ENCODE measurements at regions not wholly inside any gene's neighbourhood (a gene's known extent, or its start where the extent isn't known, plus 50 kb on each side); places are given as distances from the start of the nearest gene placed in this dataset.

- no peak for TF ChIP-seq CTCF (IDR thresholded peaks at IDR 0.05; ENCODE audit: borderline replicate concordance)
- H3K9me3 ChIP-seq (replicated peaks): no peaks in the 10 kb centered on the region
- H3K4me3 ChIP-seq: no peak overlapping the region
- no peaks in the 10 kb centered on the region for H3K27me3 ChIP-seq (ENCODE audit: low read depth)
- H3K4me1 ChIP-seq: peaks cover 8% of the 10 kb centered on the region
- intact Hi-C loops (cut with micrococcal nuclease): no loop called here
- DNase-seq: no peak
- H3K36me3 ChIP-seq: no peaks in the 10 kb centered on the region
- no peak overlapping the region for H3K27ac ChIP-seq (replicated peaks)
Observed at GRCh38 chr17:70498631-70499030, 329.3 kb downstream of the KCNJ2 start.

GRCh38 chr17:70499067-70499786 lies 329.9 kb downstream of the KCNJ2 start:
- TF ChIP-seq CTCF (IDR thresholded peaks at IDR 0.05; ENCODE audit: borderline replicate concordance): no peak
- intact Hi-C loops (cut with micrococcal nuclease): no loop called here
- Histone ChIP-seq H3K9me3 (replicated peaks) (no peaks in the 10 kb centered on the region), H3K27ac (replicated peaks) (no peak overlapping the region), H3K4me1 (peaks cover 8% of the 10 kb centered on the region), H3K27me3 (ENCODE audit: low read depth) (no peaks in the 10 kb centered on the region), H3K36me3 (no peaks in the 10 kb centered on the region), H3K4me3 (no peak overlapping the region)
- no peak for DNase-seq

- intact Hi-C loops (cut with micrococcal nuclease): no loop called here
- no peaks in the 10 kb centered on the region for H3K9me3 ChIP-seq (replicated peaks)
- TF ChIP-seq CTCF (IDR thresholded peaks at IDR 0.05; ENCODE audit: borderline replicate concordance): no peak
- H3K27ac ChIP-seq (replicated peaks): no peak overlapping the region
- no peak for DNase-seq
- no peak overlapping the region for H3K4me3 ChIP-seq
- H3K36me3 ChIP-seq: no peaks in the 10 kb centered on the region
- H3K4me1 ChIP-seq: peaks cover 8% of the 10 kb centered on the region
- H3K27me3 ChIP-seq (ENCODE audit: low read depth): no peaks in the 10 kb centered on the region
Observed at GRCh38 chr17:70503449-70503848, 334.1 kb downstream of the KCNJ2 start.

GRCh38 chr17:70510288-70510687 lies 341.0 kb downstream of the KCNJ2 start:
- H3K4me3 ChIP-seq: no peak overlapping the region
- H3K27ac ChIP-seq (replicated peaks): no peak overlapping the region
- no peaks in the 10 kb centered on the region for H3K36me3 ChIP-seq
- no peaks in the 10 kb centered on the region for H3K9me3 ChIP-seq (replicated peaks)
- TF ChIP-seq CTCF (IDR thresholded peaks at IDR 0.05; ENCODE audit: borderline replicate concordance): no peak
- no peaks in the 10 kb centered on the region for H3K27me3 ChIP-seq (ENCODE audit: low read depth)
- DNase-seq: no peak
- intact Hi-C loops (cut with micrococcal nuclease): no loop called here
- H3K4me1 ChIP-seq: no peaks in the 10 kb centered on the region

GRCh38 chr17:70517816-70518215 lies 348.5 kb downstream of the KCNJ2 start:
- no peak for TF ChIP-seq CTCF (IDR thresholded peaks at IDR 0.05; ENCODE audit: borderline replicate concordance)
- intact Hi-C loops (cut with micrococcal nuclease): no loop called here
- no peak for DNase-seq
- Histone ChIP-seq H3K4me3 (no peak overlapping the region), H3K27me3 (ENCODE audit: low read depth) (no peaks in the 10 kb centered on the region), H3K9me3 (replicated peaks) (no peaks in the 10 kb centered on the region), H3K4me1 (peaks cover 14% of the 10 kb centered on the region), H3K27ac (replicated peaks) (no peak overlapping the region), H3K36me3 (no peaks in the 10 kb centered on the region)
